Astrocyte of the spinal cord (primary cell): ENCODE measurements at regions not wholly inside any gene's neighbourhood (a gene's known extent, or its start where the extent isn't known, plus 50 kb on each side); places are given as distances from the start of the nearest gene placed in this dataset.

Experiments
- DNase-seq: peaks from one replicate; pipeline ENCODE4 v3.0.0; 2011; ENCODE audit warnings: low read depth, low spot score
- H3K4me3 ChIP-seq: 2 replicates; pipeline ENCODE4 v1.5.1; 2011; ENCODE audit warnings: low read depth, mild to moderate bottlenecking, low read length, moderate library complexity
- CTCF ChIP-seq: IDR thresholded peaks from 2 replicates; pipeline ENCODE4 v1.5.1; 2012; ENCODE audit warnings: low read depth, mild to moderate bottlenecking, low read length, inconsistent platforms
- in situ Hi-C: cut with HindIII; loops from 2 replicates; pipeline ENCODE4 v1.10.0; 2017; ENCODE audit warnings: low sequenced_read_pairs

- no peak for DNase-seq
- no peak for TF ChIP-seq CTCF
- H3K4me3 ChIP-seq: no peak overlapping the region
- in situ Hi-C loops: no loop called here
Measured at GRCh38 chr5:68591850-68592249, 376.3 kb downstream of the PIK3R1 start.

GRCh38 chr5:68592351-68592750 lies 376.8 kb downstream of the PIK3R1 start:
- in situ Hi-C loops: no loop called here
- DNase-seq: no peak
- H3K4me3 ChIP-seq: no peak overlapping the region
- no peak for TF ChIP-seq CTCF

- H3K4me3 ChIP-seq: no peak overlapping the region
- in situ Hi-C loops: no loop called here
- no peak for DNase-seq
- no peak for TF ChIP-seq CTCF
Measured at GRCh38 chr5:68593211-68593671, 377.7 kb downstream of the PIK3R1 start.

- in situ Hi-C loops: no loop called here
- H3K4me3 ChIP-seq: no peak overlapping the region
- DNase-seq: no peak
- TF ChIP-seq CTCF: no peak
Measured at GRCh38 chr5:68612972-68613371, 397.4 kb downstream of the PIK3R1 start.

- no peak for TF ChIP-seq CTCF
- DNase-seq: no peak
- in situ Hi-C loops: no loop called here
- no peak overlapping the region for H3K4me3 ChIP-seq
Measured at GRCh38 chr5:68618501-68618900, 402.9 kb downstream of the PIK3R1 start.

- no peak for TF ChIP-seq CTCF
- no peak overlapping the region for H3K4me3 ChIP-seq
- no peak for DNase-seq
- in situ Hi-C loops: no loop called here
Measured at GRCh38 chr5:68627001-68627400, 411.4 kb downstream of the PIK3R1 start.
